ENCODE measurements at regions not wholly inside any gene's neighbourhood (a gene's known extent, or its start where the extent isn't known, plus 50 kb on each side); places are given as distances from the start of the nearest gene placed in this dataset.

DNA sequence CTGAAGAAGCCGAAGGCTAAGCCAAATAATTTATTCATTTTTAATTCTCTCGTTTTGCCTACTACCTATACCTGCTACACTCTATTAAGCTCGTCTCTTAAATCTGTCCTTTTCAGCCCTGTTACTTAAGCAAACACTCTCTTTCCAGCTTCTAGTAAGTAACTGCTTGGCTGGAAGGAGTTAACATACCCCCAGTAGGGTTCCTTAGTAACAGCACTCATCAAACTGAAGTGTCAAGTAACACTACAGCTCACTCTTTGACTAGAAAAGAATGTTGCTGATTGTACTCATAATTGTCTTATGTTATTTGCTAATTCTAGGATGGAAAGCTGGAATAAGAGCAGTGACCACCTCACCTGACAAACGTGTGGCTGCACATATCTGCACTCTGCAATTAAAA lies 120.0 kb upstream of the SCN7A start:
- DNase-seq (ENCODE audit: extremely low read depth, low read depth) = no peak
- TF ChIP-seq, protein P1, sequence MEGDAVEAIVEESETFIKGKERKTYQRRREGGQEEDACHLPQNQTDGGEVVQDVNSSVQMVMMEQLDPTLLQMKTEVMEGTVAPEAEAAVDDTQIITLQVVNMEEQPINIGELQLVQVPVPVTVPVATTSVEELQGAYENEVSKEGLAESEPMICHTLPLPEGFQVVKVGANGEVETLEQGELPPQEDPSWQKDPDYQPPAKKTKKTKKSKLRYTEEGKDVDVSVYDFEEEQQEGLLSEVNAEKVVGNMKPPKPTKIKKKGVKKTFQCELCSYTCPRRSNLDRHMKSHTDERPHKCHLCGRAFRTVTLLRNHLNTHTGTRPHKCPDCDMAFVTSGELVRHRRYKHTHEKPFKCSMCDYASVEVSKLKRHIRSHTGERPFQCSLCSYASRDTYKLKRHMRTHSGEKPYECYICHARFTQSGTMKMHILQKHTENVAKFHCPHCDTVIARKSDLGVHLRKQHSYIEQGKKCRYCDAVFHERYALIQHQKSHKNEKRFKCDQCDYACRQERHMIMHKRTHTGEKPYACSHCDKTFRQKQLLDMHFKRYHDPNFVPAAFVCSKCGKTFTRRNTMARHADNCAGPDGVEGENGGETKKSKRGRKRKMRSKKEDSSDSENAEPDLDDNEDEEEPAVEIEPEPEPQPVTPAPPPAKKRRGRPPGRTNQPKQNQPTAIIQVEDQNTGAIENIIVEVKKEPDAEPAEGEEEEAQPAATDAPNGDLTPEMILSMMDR (IDR thresholded peaks at IDR 0.05; ENCODE audit: low read depth, low read length) = no peak

DNA sequence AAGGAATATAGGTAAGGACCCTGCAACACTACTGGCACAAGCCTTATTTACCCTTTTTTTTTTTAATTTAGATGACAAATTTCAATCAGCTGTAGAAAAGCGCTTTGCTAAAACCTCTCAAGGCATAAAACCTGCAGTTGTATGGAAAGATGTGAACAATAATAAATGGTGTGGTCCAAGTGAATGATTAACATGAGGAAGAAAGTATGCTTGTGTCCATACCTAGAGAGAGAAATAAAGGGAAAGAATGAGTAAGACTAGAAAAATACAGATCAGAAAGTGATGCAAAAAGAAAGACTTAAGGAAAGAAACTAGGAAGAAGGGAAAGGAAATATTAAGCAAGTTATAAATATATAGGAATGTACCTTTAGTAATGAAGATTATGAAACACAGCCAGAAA lies 119.2 kb upstream of the SCN7A start:
- TF ChIP-seq, protein P1 (IDR thresholded peaks at IDR 0.05; ENCODE audit: low read depth, low read length) = no peak
- no peak for DNase-seq (ENCODE audit: extremely low read depth, low read depth)

DNA sequence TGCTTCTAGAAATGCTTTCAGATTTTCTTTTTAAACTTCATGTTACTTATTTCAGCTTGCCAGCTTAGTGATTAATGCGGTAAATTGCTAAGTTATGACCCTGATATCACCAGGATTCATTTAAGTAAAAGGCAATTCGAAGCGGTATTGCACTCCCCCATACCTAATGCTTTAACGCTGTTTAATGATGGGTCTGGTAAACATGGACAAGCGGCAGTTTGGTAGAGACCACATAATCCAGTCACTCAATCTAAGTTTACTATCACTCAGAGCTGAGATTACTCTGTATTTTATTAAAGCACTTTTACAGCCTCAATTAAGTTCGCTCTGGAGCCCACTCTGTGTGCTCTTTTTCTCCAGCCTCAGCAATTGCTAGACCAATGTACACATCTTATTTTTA lies 118.2 kb upstream of the SCN7A start:
- no peak for DNase-seq (ENCODE audit: extremely low read depth, low read depth)
- TF ChIP-seq, protein P1 (IDR thresholded peaks at IDR 0.05; ENCODE audit: low read depth, low read length) = no peak

DNA sequence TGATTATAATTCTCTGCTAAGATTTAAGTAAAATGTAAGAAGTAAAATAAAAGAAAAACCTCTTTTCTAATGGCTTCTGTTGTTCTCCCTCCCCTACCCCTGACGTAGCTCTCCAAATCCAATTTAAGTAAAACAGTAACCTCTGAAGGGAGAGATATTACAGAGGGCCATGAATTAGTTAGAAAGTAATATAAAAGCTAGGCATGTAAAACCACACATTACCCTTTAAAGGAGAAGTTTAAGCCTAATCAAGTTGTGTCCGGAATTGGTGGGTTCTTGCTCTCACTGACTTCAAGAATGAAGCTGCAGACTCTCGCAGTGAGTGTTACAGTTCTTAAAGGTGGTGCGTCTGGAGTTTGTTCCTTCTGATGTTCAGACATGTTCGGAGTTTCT lies 116.9 kb upstream of the SCN7A start:
- TF ChIP-seq, protein P1 (IDR thresholded peaks at IDR 0.05; ENCODE audit: low read depth, low read length) = no peak
- DNase-seq (ENCODE audit: extremely low read depth, low read depth) = no peak

DNA sequence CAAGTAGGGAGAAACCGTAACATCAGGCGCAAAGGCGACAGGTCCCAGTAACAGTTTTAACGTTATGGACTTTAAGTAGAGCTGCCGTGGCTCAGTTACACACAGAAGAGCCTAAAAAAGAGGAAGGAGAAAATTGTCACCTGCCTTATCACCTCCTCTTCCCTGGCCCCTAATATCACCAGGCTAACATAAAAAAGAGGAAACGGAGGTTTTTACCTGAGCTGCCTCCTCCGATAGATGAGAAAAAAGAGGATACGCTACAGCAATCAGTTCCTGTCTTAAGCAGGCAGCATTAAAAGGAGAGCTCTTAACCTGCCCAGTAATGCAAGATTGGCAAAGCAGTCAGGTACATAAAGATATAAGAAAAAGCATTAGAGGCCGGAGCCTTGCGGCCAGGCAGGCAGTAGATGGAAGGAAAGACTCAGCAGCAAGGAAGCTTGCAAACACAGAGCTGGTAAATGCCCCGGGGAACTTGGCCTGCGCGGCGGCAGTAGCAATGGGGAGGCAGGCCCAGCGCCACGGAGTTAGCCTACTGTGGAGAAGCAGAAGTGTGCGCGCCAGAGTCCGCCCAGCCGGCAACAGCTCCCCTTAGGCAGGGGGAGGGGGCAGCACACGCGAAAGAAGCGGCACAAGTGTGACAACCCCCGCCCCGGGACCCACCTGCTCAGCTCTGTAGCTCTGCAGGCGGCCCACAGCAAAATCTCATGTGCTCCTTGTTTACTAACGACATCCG lies 116.3 kb upstream of the SCN7A start:
- DNase-seq (ENCODE audit: extremely low read depth, low read depth) = no peak
- TF ChIP-seq, protein P1 (IDR thresholded peaks at IDR 0.05; ENCODE audit: low read depth, low read length) = no peak

DNA sequence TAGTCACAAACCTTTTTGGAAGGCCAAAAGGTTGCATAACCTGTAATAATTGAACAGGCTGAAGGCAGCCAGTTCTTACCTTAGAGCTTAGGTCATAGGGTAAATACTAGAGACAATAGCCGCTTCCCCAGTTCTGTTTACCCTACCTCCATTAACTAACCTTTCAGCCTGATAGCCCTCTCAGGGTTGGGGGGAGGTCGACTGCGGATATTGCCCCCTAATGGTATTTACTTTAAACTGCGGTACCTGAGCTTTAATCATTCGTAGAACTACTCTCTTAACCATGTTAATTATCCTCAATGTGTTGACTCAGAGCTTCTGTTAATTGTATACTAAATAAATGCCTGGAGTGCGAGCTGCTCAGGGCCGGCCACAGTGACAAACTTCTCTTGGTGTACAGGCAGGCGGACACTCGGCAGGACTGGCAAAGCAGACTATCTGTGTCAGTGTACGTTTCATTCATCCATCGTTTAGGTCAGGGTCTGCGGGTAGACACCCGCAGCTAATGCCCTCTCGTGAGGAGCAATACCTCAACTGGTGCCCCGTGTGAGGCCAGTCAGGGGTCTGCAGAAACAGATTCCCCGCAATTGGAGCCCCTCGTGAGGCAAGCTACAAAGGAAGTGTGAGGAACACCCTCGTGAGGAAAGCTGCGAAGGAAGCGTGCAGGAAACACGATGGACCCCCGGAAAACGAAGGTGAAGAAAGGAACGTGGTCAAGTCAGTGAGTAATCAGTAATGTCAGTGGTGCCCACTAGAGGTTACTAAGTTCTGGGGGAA lies 115.3 kb upstream of the SCN7A start:
- TF ChIP-seq, protein P1 (IDR thresholded peaks at IDR 0.05; ENCODE audit: low read depth, low read length) = no peak
- no peak for DNase-seq (ENCODE audit: extremely low read depth, low read depth)

DNA sequence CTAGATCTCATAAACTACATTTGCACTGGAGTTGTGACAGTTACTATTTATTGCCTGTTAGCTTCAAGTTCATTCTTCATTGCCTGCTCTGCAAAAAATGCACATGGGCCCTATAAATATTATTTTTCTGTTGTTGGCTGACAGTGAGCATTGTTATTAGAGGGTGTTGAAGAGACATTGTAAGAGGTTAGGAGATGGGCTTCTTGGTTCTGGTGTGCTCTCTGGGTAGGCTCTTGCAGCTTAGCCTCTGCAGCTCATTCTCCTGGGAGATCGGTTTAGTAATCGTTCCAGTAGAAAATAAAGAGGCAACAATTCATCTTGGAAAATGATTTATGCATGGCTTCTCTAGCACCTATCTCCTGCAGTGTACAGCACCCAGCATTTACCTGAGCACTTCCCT lies 113.8 kb upstream of the SCN7A start:
- TF ChIP-seq, protein P1 (IDR thresholded peaks at IDR 0.05; ENCODE audit: low read depth, low read length) = no peak
- DNase-seq (ENCODE audit: extremely low read depth, low read depth) = no peak

Measured in AG09319 (cell line).